Neural cell (in vitro differentiated cells): ENCODE measurements at regions not wholly inside any gene's neighbourhood (a gene's known extent, or its start where the extent isn't known, plus 50 kb on each side); places are given as distances from the start of the nearest gene placed in this dataset.

Experiments
- H2AFZ ChIP-seq: fragments of 200-600, 300-800 bp; sonication (generic), shearing (Covaris generic); 2 replicates; pipeline ENCODE4 v1.6.0; 2014; ENCODE audit warnings: low read depth, mild to moderate bottlenecking, antibody characterized with exemption, low read length, moderate library complexity
- H3F3A ChIP-seq: fragments of 200-600 bp; shearing (Covaris generic); 2 replicates; pipeline ENCODE4 v1.6.1; 2016; ENCODE audit warnings: mild to moderate bottlenecking, moderate library complexity, mixed read lengths, antibody characterized with exemption, low read length; ENCODE audit not compliant: insufficient read depth, poor library complexity, severe bottlenecking
- H3K27ac ChIP-seq: fragments of 200-600, 300-800 bp; sonication (generic), shearing (Covaris generic); 2 replicates; pipeline ENCODE4 v1.5.1; 2014; ENCODE audit warnings: mild to moderate bottlenecking, low read length, moderate library complexity
- H3K27me3 ChIP-seq: fragments of 300-800, 200-600 bp; sonication (generic), shearing (Covaris generic); 2 replicates; pipeline ENCODE4 v1.6.0; 2014; ENCODE audit warnings: mild to moderate bottlenecking, low read depth, low read length, moderate library complexity; ENCODE audit not compliant: insufficient read depth
- H3K36me3 ChIP-seq: fragments of 300-800, 200-600 bp; sonication (generic), shearing (Covaris generic); 2 replicates; pipeline ENCODE4 v1.5.1; 2014; ENCODE audit warnings: mild to moderate bottlenecking, antibody characterized with exemption, low read length, moderate library complexity; ENCODE audit not compliant: insufficient read depth
- H3K4me2 ChIP-seq: fragments of 300-800, 200-600 bp; sonication (generic), shearing (Covaris generic); 2 replicates; pipeline ENCODE4 v1.6.0; 2014; ENCODE audit warnings: mild to moderate bottlenecking, low read length
- H3K4me3 ChIP-seq: fragments of 300-800, 200-600 bp; sonication (generic), shearing (Covaris generic); 2 replicates; pipeline ENCODE4 v1.5.1; 2014; ENCODE audit warnings: mild to moderate bottlenecking, low read length, moderate library complexity
- H3K79me2 ChIP-seq: fragments of 200-600 bp; shearing (Covaris generic); replicated peaks from 2 replicates; pipeline ENCODE4 v1.6.0; 2014; ENCODE audit warnings: mild to moderate bottlenecking, low read length, moderate library complexity; ENCODE audit not compliant: insufficient read depth
- H3K9ac ChIP-seq: fragments of 300-800, 200-600 bp; sonication (generic), shearing (Covaris generic); 2 replicates; pipeline ENCODE4 v1.6.1; 2016; ENCODE audit warnings: mild to moderate bottlenecking, low read length, mixed read lengths
- H3K9me2 ChIP-seq: fragments of 200-600 bp; shearing (Covaris generic); 2 replicates; pipeline ENCODE4 v1.6.1; 2016; ENCODE audit warnings: mild to moderate bottlenecking, low read length, mixed read lengths; ENCODE audit not compliant: insufficient read depth
- H3K9me3 ChIP-seq: fragments of 200-600, 300-800 bp; sonication (generic), shearing (Covaris generic); 2 replicates; pipeline ENCODE4 v1.6.1; 2016; ENCODE audit warnings: mild to moderate bottlenecking, mixed run types, low read length, moderate library complexity, mixed read lengths
- H4K20me1 ChIP-seq: fragments of 200-600 bp; shearing (Covaris generic); 2 replicates; pipeline ENCODE4 v1.6.1; 2016; ENCODE audit warnings: mild to moderate bottlenecking, mixed run types; ENCODE audit not compliant: insufficient read depth
- EP300 ChIP-seq: fragments of 450-650 bp; conservative IDR thresholded peaks from 2 replicates; pipeline ENCODE4 v1.6.1; 2014; ENCODE audit warnings: antibody characterized with exemption, mild to moderate bottlenecking, moderate library complexity; ENCODE audit not compliant: poor library complexity, severe bottlenecking
- EZH2 ChIP-seq: fragments of 200-600, 300-800 bp; shearing (Covaris generic), sonication (generic); IDR thresholded peaks from 2 replicates; pipeline ENCODE4 v1.6.1; 2014; ENCODE audit warnings: antibody characterized with exemption, low read length, borderline replicate concordance, mild to moderate bottlenecking; ENCODE audit not compliant: insufficient read depth, poor library complexity, severe bottlenecking
- MXI1 ChIP-seq: fragments of 450-650 bp; conservative IDR thresholded peaks from 2 replicates; pipeline ENCODE4 v1.6.1; 2014; ENCODE audit warnings: antibody characterized with exemption, mild to moderate bottlenecking; ENCODE audit not compliant: poor library complexity, severe bottlenecking
- POLR2AphosphoS5 ChIP-seq: IDR thresholded peaks from 2 replicates; pipeline ENCODE4 v1.6.1; 2012
- RAD21 ChIP-seq: fragments of 450-650 bp; conservative IDR thresholded peaks from 2 replicates; pipeline ENCODE4 v1.6.1; 2014; ENCODE audit warnings: antibody characterized with exemption, mild to moderate bottlenecking, moderate library complexity
- SMC3 ChIP-seq: fragments of 450-650 bp; conservative IDR thresholded peaks from 2 replicates; pipeline ENCODE4 v1.6.1; 2014; ENCODE audit warnings: antibody characterized with exemption, mild to moderate bottlenecking, moderate library complexity; ENCODE audit not compliant: poor library complexity
- TAF1 ChIP-seq: IDR thresholded peaks from 2 replicates; pipeline ENCODE4 v1.6.1; 2012; ENCODE audit warnings: low read depth
- TF ChIP-seq, protein P1 (sequence below): IDR thresholded peaks from 2 replicates; pipeline ENCODE4 v1.6.1; 2012; ENCODE audit warnings: borderline replicate concordance
- TF ChIP-seq, protein P2 (sequence below): fragments of 450-650 bp; IDR thresholded peaks from 2 replicates; pipeline ENCODE4 v1.5.1; 2014; ENCODE audit warnings: antibody characterized with exemption, mild to moderate bottlenecking, moderate library complexity; ENCODE audit not compliant: poor library complexity, severe bottlenecking

DNA sequence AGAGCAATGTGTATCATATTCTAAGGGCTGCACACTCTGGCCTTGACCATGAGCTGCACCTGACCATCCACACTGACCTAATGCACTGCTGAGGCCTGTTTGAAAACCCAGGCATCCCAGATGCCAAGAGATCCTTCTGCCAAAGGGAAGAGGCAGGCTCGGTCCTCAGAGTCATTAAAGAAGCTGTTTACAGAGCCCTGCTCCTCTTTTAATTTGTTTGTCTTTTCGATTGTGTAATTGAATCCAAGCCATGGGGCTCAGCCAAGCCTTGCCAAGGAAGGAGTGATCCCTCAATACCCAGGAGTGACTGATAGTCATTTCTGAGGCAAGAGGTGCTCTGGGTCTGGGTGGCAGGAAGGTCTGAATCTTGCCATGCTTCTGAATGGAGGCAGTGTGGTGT is 94.5 kb upstream of the ISX start:
- Histone ChIP-seq H3K4me3 (no peak overlapping the region), H3K27me3 (no peaks in the 10 kb centered on the region), H3K36me3 (no peaks in the 10 kb centered on the region), H3F3A (no peaks in the 10 kb centered on the region), H3K4me2 (no peak overlapping the region), H3K27ac (no peak overlapping the region), H3K79me2 (no peaks in the 10 kb centered on the region), H2AFZ (no peak overlapping the region), H4K20me1 (no peaks in the 10 kb centered on the region), H3K9ac (no peak overlapping the region), H3K9me3 (no peaks in the 10 kb centered on the region), H3K9me2 (no peaks in the 10 kb centered on the region)
- no peak for TF ChIP-seq MXI1
- TF ChIP-seq POLR2AphosphoS5 = no peak
- TF ChIP-seq, protein P1, sequence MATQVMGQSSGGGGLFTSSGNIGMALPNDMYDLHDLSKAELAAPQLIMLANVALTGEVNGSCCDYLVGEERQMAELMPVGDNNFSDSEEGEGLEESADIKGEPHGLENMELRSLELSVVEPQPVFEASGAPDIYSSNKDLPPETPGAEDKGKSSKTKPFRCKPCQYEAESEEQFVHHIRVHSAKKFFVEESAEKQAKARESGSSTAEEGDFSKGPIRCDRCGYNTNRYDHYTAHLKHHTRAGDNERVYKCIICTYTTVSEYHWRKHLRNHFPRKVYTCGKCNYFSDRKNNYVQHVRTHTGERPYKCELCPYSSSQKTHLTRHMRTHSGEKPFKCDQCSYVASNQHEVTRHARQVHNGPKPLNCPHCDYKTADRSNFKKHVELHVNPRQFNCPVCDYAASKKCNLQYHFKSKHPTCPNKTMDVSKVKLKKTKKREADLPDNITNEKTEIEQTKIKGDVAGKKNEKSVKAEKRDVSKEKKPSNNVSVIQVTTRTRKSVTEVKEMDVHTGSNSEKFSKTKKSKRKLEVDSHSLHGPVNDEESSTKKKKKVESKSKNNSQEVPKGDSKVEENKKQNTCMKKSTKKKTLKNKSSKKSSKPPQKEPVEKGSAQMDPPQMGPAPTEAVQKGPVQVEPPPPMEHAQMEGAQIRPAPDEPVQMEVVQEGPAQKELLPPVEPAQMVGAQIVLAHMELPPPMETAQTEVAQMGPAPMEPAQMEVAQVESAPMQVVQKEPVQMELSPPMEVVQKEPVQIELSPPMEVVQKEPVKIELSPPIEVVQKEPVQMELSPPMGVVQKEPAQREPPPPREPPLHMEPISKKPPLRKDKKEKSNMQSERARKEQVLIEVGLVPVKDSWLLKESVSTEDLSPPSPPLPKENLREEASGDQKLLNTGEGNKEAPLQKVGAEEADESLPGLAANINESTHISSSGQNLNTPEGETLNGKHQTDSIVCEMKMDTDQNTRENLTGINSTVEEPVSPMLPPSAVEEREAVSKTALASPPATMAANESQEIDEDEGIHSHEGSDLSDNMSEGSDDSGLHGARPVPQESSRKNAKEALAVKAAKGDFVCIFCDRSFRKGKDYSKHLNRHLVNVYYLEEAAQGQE = no peak
- no peak for TF ChIP-seq EP300
- TF ChIP-seq, protein P2, sequence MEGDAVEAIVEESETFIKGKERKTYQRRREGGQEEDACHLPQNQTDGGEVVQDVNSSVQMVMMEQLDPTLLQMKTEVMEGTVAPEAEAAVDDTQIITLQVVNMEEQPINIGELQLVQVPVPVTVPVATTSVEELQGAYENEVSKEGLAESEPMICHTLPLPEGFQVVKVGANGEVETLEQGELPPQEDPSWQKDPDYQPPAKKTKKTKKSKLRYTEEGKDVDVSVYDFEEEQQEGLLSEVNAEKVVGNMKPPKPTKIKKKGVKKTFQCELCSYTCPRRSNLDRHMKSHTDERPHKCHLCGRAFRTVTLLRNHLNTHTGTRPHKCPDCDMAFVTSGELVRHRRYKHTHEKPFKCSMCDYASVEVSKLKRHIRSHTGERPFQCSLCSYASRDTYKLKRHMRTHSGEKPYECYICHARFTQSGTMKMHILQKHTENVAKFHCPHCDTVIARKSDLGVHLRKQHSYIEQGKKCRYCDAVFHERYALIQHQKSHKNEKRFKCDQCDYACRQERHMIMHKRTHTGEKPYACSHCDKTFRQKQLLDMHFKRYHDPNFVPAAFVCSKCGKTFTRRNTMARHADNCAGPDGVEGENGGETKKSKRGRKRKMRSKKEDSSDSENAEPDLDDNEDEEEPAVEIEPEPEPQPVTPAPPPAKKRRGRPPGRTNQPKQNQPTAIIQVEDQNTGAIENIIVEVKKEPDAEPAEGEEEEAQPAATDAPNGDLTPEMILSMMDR = no peak
- no peak for TF ChIP-seq EZH2
- TF ChIP-seq SMC3 = no peak
- TF ChIP-seq TAF1 = no peak
- no peak for TF ChIP-seq RAD21

DNA sequence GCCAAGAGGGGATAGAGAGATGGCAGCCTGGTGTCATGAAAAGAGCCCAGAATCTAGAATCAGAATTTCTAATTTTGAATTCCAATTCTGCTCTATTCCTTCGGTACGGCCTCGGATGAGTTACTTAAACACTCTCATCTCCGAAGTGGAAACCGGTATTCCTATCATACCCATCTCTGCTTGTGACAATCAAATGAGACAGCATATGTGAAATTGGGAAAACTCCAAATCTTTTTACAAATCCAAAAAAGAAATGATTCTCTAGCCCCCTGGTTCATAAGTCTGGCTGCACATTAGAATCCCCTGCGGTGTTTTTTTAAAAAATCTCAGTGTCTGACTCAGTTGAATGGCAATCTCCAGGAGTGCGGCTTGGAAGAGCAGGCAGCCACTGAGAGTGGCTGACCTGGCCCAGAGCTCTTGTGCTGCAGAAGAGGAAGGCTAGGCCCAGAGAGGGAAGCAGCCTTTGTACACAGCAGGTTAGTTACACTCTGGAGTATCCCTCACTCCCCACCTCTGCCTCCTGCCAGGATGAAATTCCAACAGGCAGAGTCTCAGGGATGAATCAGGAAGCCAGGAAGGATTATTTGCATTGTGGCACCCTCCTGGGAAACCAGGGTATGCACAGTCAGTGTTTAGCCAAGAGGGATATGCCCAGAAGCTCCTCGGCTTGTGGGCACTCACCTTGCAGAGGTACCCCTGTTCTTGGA is 93.6 kb upstream of the ISX start:
- no peaks in the 10 kb centered on the region for H4K20me1 ChIP-seq
- TF ChIP-seq MXI1 (no peak), EZH2 (no peak), POLR2AphosphoS5 (no peak), RAD21 (no peak), EP300 (no peak), SMC3 (no peak), TAF1 (no peak)
- TF ChIP-seq, protein P1 = no peak
- TF ChIP-seq, protein P2 = no peak
- H3K27me3 ChIP-seq = no peaks in the 10 kb centered on the region
- H3K4me3 ChIP-seq = no peak overlapping the region
- no peak overlapping the region for H3K4me2 ChIP-seq
- H3K36me3 ChIP-seq = no peaks in the 10 kb centered on the region
- no peaks in the 10 kb centered on the region for H3K79me2 ChIP-seq
- H2AFZ ChIP-seq = no peak overlapping the region
- H3K27ac ChIP-seq = no peak overlapping the region
- no peak overlapping the region for H3K9ac ChIP-seq
- H3F3A ChIP-seq = no peaks in the 10 kb centered on the region
- no peaks in the 10 kb centered on the region for H3K9me2 ChIP-seq
- H3K9me3 ChIP-seq = no peaks in the 10 kb centered on the region
